Omental fat pad (tissue), 3 donors: ENCODE measurements at regions not wholly inside any gene's neighbourhood (a gene's known extent, or its start where the extent isn't known, plus 50 kb on each side); places are given as distances from the start of the nearest gene placed in this dataset.

Source experiments
- ATAC-seq: fragments of 150-250 bp; one replicate; pipeline ENCODE4 v1.9.1; 2016; ENCODE audit warnings: mild to moderate bottlenecking, moderate library complexity; ENCODE audit not compliant: low FRiP score
- DNase-seq: peaks from one replicate; pipeline ENCODE4 v3.0.0-alpha.2; 2019; ENCODE audit warnings: low spot score
- TF ChIP-seq, protein P1 (sequence below), 3 donors: fragments of 450-650 bp; IDR thresholded peaks; one replicate each; pipeline ENCODE4 v1.5.1; 2016 to 2017; ENCODE audit warnings: antibody characterized with exemption in 3 of 3, mild to moderate bottlenecking in 3 of 3, moderate library complexity in 2 of 3

DNA sequence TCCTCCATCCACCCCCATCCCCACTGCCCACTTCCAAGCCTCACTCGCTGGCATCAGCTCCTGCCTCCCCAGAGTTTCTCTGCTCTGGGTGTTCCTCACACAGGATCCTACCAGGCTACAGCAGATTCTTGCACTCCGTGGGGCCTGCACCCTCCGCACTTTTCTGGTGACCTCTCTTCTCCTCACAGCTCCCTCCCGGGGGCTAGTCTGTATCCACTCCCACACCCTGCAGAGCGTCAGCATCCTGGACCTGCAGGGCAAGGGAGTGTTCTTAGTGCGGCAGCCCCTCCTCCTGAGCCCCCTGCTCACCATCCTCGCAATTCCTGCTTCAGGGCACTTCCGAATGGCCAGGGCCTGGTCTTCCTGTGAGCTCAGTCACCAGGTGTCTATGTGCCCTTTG, 224.2 kb downstream of the DLL1 start:
- TF ChIP-seq, protein P1, sequence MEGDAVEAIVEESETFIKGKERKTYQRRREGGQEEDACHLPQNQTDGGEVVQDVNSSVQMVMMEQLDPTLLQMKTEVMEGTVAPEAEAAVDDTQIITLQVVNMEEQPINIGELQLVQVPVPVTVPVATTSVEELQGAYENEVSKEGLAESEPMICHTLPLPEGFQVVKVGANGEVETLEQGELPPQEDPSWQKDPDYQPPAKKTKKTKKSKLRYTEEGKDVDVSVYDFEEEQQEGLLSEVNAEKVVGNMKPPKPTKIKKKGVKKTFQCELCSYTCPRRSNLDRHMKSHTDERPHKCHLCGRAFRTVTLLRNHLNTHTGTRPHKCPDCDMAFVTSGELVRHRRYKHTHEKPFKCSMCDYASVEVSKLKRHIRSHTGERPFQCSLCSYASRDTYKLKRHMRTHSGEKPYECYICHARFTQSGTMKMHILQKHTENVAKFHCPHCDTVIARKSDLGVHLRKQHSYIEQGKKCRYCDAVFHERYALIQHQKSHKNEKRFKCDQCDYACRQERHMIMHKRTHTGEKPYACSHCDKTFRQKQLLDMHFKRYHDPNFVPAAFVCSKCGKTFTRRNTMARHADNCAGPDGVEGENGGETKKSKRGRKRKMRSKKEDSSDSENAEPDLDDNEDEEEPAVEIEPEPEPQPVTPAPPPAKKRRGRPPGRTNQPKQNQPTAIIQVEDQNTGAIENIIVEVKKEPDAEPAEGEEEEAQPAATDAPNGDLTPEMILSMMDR (IDR thresholded peaks at IDR 0.05): no peak
- ATAC-seq (no peak), DNase-seq (no peak)

DNA sequence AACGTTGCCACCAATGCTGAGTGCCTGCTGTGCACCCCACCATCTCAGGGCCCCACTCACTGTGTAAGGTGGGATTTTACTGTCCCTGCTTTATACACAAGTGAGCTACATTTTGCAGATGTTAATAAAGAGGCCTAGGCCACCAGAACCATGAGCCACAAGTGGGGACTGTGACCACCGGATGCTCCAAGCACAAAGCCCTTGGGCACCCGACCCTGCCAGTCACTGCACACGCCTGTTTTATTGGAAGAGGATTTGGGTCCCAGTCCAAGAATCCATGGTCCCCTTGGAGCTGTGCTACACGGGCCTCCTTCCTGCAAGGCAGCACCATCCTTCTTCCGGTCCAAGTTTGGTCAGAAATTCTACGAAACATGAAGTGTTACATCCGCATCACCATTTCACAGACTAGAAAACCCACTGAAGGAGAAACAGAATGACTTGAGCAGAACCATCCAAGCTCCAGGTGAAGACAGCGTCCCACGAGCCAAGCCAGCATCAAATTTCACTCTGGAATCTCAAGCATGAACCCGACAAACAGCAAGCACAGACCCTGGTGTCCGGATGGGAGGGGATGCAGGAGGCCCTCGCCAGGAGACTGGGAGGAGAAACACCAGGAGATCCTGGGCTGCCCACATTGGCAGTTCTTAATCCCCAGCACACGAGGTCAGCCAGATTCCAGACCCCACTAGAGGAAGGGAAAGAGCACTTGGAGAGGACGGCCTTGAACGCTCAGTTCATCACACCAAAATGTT, 226.9 kb downstream of the DLL1 start:
- TF ChIP-seq, protein P1 (IDR thresholded peaks at IDR 0.05): no peak
- no peak for DNase-seq
- no peak for ATAC-seq

DNA sequence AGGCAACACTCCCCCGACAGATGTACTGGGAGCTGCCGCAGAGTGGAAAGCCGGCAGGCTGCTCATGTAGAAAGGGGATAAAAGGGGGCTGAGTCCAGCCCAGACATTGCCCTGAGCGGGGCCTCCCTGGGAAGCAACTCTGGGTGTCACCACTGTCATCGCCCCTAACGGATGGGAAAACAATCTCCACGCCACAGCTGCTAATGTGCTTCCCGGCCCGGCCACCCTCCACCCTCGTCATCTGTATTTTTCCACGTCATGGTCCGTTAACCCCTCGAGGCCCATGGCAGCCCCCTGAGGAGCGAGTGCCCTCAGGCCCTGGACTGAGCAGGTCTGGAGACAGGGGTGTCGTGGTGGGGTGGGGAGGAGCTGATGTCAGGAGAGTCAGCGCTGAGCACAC, 227.4 kb downstream of the DLL1 start:
- ATAC-seq (no peak), DNase-seq (no peak)
- TF ChIP-seq, protein P1 (IDR thresholded peaks at IDR 0.05): no peak

DNA sequence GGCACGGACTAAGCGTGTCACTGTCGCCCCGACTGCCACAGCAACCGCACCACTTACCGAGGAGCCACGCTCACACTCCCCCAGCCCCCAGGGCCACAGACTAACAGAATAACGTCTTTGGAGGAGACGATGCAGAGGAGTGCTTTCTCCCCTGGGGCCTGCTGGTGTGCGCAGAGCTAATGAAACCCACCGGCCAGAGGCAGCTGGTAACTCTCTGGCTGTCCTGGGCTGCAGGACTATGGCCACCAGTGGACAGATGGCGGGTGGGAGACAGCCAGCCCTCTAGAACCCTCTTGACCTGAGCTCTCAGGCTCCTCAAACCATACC, 228.0 kb downstream of the DLL1 start:
- ATAC-seq (no peak), DNase-seq (no peak)
- TF ChIP-seq, protein P1 (IDR thresholded peaks at IDR 0.05): no peak

DNA sequence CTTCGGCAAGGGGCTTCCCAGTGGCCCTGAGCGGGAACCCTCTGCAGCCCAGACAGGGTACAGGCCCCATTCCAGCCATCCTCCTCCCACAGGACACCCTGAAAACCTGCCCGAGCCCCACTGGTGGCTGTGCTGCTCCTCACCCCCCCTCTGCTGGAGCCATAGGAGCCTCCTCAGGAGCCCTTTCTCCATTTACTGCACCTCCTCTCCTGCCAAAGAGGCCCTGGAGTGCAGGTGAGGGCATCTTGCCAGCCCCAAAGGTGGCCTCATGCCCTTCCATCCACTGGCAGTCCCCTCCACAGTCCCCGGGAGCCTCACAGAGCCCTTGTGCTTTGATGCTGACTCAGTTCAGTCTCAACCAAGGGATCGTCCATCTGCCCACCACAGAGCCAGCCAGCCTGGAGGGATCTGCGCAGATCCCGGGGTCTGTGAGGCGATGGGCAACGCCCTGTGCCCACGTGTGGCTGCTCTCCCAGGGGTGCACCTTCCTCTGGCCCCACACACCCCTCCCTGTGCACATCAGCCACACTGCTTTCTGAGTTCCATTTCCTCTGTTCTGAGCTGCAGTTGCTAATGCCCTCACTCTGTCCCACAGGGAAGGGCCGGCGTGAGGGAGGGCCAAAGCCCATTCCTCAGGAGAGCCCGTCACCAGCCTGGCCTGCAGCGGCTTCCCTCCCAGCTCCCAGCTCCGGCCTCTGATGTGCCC, 228.5 kb downstream of the DLL1 start:
- TF ChIP-seq, protein P1 (IDR thresholded peaks at IDR 0.05): no peak
- DNase-seq (no peak), ATAC-seq (no peak)

DNA sequence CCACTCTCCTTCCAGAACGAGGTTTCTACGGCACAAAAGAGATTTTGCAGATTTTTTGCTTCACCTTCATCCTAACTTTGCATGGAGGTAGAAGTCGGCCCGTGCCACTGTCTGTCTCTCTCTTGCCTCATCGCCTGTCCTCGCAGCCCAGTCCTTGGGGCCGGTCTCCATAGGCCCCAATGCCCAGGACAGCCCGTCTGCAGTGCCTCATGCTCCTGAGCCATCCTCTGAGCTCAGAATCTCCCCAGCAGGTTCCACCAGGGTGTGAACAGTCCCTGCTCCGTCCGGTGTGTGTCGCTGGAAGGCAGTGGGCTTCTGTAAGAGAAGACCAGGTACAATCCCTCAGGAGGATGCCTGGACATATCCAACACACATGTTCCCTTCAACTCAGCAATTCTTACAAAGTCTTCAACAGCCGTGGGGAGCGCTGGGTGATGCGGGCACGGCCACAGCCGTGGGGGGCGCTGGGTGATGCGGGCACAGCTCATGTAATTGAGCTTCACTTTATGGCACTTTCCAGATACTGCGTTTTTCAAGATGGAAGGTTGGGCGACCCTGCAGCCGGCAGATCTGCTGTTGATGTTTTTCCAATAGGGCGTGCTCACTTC, 231.9 kb downstream of the DLL1 start:
- TF ChIP-seq, protein P1 (IDR thresholded peaks at IDR 0.05): no peak
- no peak for ATAC-seq
- DNase-seq: no peak
